ENCODE measurements at regions not wholly inside any gene's neighbourhood (a gene's known extent, or its start where the extent isn't known, plus 50 kb on each side); places are given as distances from the start of the nearest gene placed in this dataset.

DNA sequence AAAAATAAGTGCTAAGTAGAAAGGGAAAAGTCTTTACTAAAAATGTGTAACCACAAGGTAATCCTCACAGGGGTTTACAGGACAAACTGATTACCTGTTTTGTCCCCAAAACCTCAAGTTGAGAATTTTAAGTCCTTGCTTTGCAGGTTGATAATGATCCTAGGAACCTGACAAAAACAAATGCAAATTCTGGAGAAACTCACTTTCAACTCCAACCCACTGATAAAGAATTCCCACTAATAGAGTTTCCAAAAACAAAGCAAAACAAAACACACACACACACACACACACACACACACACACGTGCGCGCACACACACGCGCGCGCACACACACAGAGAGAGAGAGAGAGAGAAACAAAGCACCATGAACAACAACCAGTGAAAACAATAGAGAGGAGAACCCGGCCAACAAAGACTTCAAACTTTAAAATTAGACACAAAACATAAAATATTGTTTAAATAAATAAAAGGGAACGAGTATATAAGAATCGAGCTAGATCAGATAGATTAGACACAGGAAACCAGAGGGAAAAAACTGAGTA lies 187.0 kb upstream of the FOXN3 start:
- peaks cover 51% of the 10 kb centered on the region for H3K9me3 Mint-ChIP-seq
- no peak overlapping the region for H3K4me3 Mint-ChIP-seq
- H3K27me3 Mint-ChIP-seq (ENCODE audit: low read depth) = no peaks in the 10 kb centered on the region
- H3K27ac Mint-ChIP-seq = no peak overlapping the region
- DNase-seq (ENCODE audit: low spot score in 2 of 2, unreplicated experiment in 2 of 2) = no peak
- TF ChIP-seq, protein P1, sequence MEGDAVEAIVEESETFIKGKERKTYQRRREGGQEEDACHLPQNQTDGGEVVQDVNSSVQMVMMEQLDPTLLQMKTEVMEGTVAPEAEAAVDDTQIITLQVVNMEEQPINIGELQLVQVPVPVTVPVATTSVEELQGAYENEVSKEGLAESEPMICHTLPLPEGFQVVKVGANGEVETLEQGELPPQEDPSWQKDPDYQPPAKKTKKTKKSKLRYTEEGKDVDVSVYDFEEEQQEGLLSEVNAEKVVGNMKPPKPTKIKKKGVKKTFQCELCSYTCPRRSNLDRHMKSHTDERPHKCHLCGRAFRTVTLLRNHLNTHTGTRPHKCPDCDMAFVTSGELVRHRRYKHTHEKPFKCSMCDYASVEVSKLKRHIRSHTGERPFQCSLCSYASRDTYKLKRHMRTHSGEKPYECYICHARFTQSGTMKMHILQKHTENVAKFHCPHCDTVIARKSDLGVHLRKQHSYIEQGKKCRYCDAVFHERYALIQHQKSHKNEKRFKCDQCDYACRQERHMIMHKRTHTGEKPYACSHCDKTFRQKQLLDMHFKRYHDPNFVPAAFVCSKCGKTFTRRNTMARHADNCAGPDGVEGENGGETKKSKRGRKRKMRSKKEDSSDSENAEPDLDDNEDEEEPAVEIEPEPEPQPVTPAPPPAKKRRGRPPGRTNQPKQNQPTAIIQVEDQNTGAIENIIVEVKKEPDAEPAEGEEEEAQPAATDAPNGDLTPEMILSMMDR (IDR thresholded peaks at IDR 0.05; ENCODE audit: unreplicated experiment) = no peak
- peaks cover 2% of the 10 kb centered on the region for H3K4me1 Mint-ChIP-seq
- peaks cover 47% of the 10 kb centered on the region for H3K36me3 Mint-ChIP-seq

DNA sequence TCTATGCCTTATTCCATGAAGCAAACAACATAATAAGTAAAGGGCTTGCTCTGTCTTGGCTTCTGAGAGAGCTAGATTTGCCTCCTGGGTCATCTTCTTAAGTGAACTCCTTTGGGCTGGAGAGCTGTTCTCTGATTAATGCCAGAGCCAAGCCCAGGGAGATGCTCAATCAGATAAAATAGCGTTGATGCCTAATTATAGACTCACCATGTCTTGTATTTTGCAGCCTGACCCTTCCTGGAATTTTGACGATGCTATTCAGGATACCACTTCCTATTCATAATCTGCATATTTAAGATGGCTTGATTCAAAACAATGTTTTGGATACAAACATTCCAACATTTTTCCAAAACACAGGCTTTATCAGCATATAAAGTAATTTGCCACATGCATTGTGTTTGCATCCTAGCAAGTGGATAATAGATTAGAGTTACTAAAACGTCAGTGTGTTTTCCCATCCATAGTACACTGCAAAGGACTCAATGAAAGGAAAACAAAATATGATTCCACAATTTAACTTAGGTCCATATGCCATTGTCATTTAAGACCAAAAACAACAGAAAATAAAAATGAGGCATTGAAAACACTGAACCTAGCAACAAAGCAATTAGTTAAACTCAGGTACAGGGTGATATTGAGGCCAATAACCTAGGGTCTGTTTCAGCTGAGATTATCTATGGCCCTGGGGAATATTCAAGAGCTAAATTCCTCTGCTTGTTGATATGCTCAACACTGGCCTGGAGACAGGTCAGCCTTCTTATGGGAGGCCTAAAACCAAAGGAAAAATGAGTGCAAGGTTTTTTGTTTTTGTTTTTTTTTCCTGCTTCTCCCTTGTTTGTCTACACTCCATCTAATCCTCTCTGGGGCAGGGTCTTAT lies 184.2 kb upstream of the FOXN3 start:
- Mint-ChIP-seq H3K4me3 (no peak overlapping the region), H3K36me3 (peaks cover 49% of the 10 kb centered on the region), H3K27ac (no peak overlapping the region), H3K9me3 (peaks cover 59% of the 10 kb centered on the region), H3K4me1 (peaks cover 2% of the 10 kb centered on the region), H3K27me3 (ENCODE audit: low read depth) (no peaks in the 10 kb centered on the region)
- DNase-seq (ENCODE audit: low spot score in 2 of 2, unreplicated experiment in 2 of 2) = no peak
- TF ChIP-seq, protein P1 (IDR thresholded peaks at IDR 0.05; ENCODE audit: unreplicated experiment) = no peak

DNA sequence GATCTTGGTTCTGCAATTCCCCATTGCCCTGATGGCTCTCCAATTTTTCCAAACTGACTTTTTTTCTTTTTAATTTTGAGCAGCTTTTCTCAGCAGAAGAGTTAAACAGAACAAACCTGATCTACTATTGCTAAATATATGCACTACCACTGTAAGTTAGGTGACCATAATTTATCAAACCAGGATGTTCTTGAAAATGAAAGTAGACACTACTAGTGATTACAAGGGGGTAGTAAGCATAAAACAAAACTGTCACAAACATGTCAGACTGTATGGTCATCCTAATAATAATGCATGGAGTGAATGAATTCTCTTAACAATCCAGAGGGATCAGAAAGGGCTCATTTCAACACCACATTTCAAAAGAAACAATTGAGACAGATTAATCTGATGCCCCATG lies 183.0 kb upstream of the FOXN3 start:
- Mint-ChIP-seq H3K4me3 (no peak overlapping the region), H3K4me1 (peaks cover 2% of the 10 kb centered on the region), H3K27ac (no peak overlapping the region), H3K36me3 (peaks cover 47% of the 10 kb centered on the region), H3K9me3 (peaks cover 50% of the 10 kb centered on the region), H3K27me3 (ENCODE audit: low read depth) (no peaks in the 10 kb centered on the region)
- TF ChIP-seq, protein P1 (IDR thresholded peaks at IDR 0.05; ENCODE audit: unreplicated experiment) = no peak
- no peak for DNase-seq (ENCODE audit: low spot score in 2 of 2, unreplicated experiment in 2 of 2)

DNA sequence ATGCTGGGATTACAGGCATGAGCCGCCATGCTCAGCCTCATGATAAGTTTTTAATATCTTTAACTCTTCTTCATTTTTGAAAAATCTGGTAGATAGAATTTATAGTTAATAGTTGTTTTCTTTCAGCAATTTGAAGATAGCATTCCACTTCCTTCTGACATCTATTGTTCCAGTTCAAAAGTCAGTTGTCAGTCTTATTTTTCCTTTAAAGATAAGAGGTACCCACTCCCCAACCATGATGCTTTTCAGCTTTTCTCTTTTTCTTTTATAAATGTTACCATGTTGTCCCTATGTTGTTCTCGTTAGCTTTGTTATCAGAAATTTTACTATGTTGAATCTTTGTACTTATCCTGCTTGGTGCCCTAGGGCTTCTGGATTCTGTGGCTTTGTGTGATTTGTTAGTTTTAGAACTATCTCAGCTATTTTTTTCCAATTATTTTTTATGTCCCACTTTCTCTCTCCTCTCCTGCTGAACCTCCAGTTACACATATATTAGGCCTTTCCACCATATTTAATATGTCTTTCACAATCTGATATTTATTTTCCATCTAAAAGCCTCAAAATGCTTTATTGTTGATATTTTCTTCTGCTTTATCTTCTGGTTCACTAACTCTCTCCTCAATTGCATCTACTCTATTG lies 181.6 kb upstream of the FOXN3 start:
- Mint-ChIP-seq H3K27ac (no peak overlapping the region), H3K9me3 (peaks cover 50% of the 10 kb centered on the region), H3K4me1 (peaks cover 2% of the 10 kb centered on the region), H3K27me3 (ENCODE audit: low read depth) (no peaks in the 10 kb centered on the region), H3K4me3 (no peak overlapping the region), H3K36me3 (peaks cover 51% of the 10 kb centered on the region)
- DNase-seq (ENCODE audit: low spot score in 2 of 2, unreplicated experiment in 2 of 2) = no peak
- TF ChIP-seq, protein P1 (IDR thresholded peaks at IDR 0.05; ENCODE audit: unreplicated experiment) = no peak

DNA sequence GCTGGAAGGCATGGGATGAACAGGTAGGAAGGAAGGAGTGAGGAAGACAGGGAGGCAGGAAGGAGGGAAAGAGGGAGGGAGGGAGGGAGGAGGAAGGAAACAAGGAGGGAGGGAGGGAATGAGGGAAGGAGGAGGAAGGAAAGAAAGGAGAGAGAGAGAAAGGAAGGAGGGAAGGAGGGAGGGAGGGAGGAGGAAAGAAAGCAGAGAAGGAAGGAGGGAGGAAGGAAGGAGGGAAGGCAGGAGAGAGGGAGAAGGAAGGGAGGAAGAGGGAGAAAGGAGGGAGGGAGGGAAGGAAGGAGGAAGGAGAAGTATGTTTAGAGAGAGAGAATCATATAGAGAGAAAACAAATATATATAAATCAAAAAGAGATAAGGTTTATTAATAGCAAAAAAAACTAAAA lies 175.9 kb upstream of the FOXN3 start:
- no peak overlapping the region for H3K4me3 Mint-ChIP-seq
- no peaks in the 10 kb centered on the region for H3K27me3 Mint-ChIP-seq (ENCODE audit: low read depth)
- H3K4me1 Mint-ChIP-seq = no peaks in the 10 kb centered on the region
- peaks cover 56% of the 10 kb centered on the region for H3K9me3 Mint-ChIP-seq
- no peak overlapping the region for H3K27ac Mint-ChIP-seq
- TF ChIP-seq, protein P1 (IDR thresholded peaks at IDR 0.05; ENCODE audit: unreplicated experiment) = no peak
- DNase-seq (ENCODE audit: low spot score in 2 of 2, unreplicated experiment in 2 of 2) = no peak
- H3K36me3 Mint-ChIP-seq = peaks cover 63% of the 10 kb centered on the region

All from mesothelial cell of epicardium (in vitro differentiated cells).